Brain microvascular endothelial cell (primary cell): ENCODE measurements at regions not wholly inside any gene's neighbourhood (a gene's known extent, or its start where the extent isn't known, plus 50 kb on each side); places are given as distances from the start of the nearest gene placed in this dataset.
A peak's percentile ranks its signal among the peaks of the same experiment; 100 is the strongest.

Experiments used
- DNase-seq: peaks from one replicate; pipeline ENCODE4 v3.0.0-alpha.2; 2020
- H3K27ac ChIP-seq: fragments of 250-450 bp; sonication (Bioruptor Pico); 2 replicates; pipeline ENCODE4 v1.5.1; 2020; ENCODE audit warnings: mild to moderate bottlenecking, moderate library complexity
- H3K27me3 ChIP-seq: fragments of 250-450 bp; sonication (Bioruptor Pico); replicated peaks from 2 replicates; pipeline ENCODE4 v1.5.1; 2020; ENCODE audit warnings: mild to moderate bottlenecking
- H3K36me3 ChIP-seq: fragments of 250-450 bp; sonication (Bioruptor Pico); replicated peaks from 2 replicates; pipeline ENCODE4 v1.5.1; 2020; ENCODE audit warnings: mild to moderate bottlenecking
- H3K4me3 ChIP-seq: 2 replicates; pipeline ENCODE4 v1.5.1; 2011; ENCODE audit warnings: low read depth, mild to moderate bottlenecking, control low read depth, low read length, moderate library complexity
- in situ Hi-C: cut with HindIII; loops from 2 replicates; pipeline ENCODE4 v1.10.0; 2017; ENCODE audit warnings: low sequenced_read_pairs, low pct_ligation_motif_present
- TF ChIP-seq, protein P1 (sequence below): IDR thresholded peaks from 2 replicates; pipeline ENCODE4 v1.5.1; 2011; ENCODE audit warnings: low read depth, mild to moderate bottlenecking, moderate library complexity, low read length, control low read depth, inconsistent platforms; ENCODE audit errors: missing control alignments

DNA sequence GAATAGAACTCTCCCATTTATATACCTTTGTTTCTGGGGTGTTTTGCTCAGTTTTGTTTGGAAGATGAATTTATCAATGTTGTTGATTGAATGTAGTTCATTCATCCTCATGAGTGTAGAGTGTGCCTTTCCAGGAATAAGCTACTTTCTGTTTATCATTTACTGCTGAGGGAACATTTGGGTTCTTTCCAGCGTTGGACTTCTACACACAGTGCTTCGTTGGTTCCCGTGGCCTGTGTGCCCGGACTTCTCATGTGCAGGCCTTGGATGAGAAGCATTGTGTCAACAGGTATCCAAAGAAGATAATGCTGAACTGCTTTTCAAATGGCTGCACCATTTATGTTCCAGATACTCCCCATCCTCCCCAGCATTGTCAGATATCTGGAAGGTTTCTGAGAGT is 107.6 kb upstream of the TNS3 start:
- TF ChIP-seq, protein P1, sequence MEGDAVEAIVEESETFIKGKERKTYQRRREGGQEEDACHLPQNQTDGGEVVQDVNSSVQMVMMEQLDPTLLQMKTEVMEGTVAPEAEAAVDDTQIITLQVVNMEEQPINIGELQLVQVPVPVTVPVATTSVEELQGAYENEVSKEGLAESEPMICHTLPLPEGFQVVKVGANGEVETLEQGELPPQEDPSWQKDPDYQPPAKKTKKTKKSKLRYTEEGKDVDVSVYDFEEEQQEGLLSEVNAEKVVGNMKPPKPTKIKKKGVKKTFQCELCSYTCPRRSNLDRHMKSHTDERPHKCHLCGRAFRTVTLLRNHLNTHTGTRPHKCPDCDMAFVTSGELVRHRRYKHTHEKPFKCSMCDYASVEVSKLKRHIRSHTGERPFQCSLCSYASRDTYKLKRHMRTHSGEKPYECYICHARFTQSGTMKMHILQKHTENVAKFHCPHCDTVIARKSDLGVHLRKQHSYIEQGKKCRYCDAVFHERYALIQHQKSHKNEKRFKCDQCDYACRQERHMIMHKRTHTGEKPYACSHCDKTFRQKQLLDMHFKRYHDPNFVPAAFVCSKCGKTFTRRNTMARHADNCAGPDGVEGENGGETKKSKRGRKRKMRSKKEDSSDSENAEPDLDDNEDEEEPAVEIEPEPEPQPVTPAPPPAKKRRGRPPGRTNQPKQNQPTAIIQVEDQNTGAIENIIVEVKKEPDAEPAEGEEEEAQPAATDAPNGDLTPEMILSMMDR, result no peak
- Histone ChIP-seq H3K36me3 (no peaks in the 10 kb centered on the region), H3K27ac (no peak overlapping the region), H3K27me3 (no peaks in the 10 kb centered on the region), H3K4me3 (no peak overlapping the region)
- in situ Hi-C loops, result no loop called here
- DNase-seq, result no peak

DNA sequence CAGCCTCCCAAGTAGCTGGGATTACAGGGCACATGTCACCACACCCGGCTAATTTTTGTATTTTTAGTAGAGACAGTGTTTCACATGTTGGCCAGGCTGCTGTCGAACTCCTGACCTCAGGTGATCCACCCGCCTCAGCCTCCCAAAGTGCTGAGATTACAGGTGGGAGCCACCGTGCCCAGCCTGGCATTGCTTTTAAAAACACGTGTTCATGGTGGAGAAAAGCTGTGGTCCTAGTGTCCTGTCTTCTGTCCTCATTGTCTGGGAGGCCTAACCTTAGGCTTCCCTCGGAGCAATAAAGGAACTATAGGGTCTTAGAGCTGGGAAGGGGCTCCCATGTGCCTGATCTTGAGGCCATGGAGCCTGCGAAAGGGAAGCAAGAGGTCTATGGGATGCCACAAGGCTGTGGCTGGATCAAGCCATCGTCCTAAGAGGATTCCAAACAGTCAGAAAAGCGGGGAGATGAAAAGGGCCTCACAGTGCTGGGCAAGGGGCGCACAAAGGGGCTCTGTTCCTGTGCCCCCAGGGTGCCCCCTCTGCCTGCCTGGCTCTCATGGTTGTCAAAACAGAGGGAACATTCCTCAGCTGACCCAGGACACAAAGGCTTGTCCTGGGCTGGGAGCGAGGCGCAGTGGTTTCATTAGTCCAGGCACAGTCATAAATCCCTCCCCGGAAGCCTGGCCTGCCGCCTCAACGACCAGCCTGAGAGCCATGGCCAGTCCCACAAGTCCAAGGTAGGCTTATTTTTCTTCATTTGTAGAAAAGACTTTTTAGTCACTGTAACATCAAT is 106.6 kb upstream of the TNS3 start:
- DNase-seq, result no peak
- in situ Hi-C loops, result no loop called here
- H3K4me3 ChIP-seq, result no peak overlapping the region
- TF ChIP-seq, protein P1, result no peak
- H3K27ac ChIP-seq, result no peak overlapping the region
- no peaks in the 10 kb centered on the region for H3K27me3 ChIP-seq
- H3K36me3 ChIP-seq, result no peaks in the 10 kb centered on the region

DNA sequence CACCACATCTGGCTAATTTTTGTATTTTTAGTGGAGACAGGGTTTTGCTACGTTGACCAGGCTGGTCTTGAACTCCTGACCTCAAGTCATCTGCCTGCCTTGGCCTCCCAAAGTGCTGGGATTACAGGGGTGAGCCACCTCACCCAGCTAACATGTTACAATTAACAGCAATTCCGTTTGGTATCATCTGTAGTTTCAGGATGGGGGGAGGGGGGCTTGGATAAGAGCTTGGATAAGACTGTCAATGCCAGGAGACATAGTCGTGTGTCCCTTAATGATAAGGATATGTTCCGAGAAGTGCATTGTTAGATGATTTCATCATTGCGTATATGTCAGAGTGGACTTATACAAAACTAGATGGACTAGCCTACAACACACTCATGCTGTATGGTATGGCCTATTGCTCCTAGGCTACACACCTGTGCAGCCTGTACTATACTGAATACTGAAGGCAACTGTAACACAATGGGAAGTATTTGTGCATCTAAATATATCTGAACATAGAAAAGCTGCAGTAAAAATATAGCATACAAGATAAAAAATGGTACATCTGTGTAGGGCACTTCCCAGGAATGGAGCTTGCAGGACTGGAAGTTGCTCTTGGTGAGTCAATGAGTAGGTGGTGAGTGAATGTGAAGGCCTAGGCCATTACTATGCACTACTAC is 103.9 kb upstream of the TNS3 start:
- TF ChIP-seq, protein P1, result no peak
- no peak overlapping the region for H3K4me3 ChIP-seq
- in situ Hi-C loops, result no loop called here
- H3K27ac ChIP-seq, result no peak overlapping the region
- H3K27me3 ChIP-seq, result no peaks in the 10 kb centered on the region
- peak; percentile 27 for DNase-seq
- no peaks in the 10 kb centered on the region for H3K36me3 ChIP-seq

DNA sequence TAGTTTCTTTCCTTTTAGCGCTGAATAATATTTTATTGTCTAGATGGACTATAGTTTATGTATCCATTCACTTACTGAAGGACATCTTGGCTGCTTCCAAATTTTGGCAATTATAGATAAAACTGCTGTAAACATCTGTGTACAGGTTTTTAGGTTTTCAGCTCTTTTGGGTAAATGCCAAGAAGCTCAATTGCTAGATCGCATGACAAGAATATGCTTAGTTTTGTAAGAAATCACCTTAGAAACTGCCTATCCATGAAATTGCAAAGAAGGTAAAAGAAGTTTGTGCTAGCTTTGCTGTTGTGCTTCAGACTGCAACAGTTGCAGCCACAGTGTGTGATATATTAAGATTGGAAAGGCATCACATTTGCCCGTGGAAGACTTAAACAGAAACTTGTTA is 103.2 kb upstream of the TNS3 start:
- in situ Hi-C loops, result no loop called here
- H3K4me3 ChIP-seq, result no peak overlapping the region
- no peaks in the 10 kb centered on the region for H3K27me3 ChIP-seq
- H3K27ac ChIP-seq, result no peak overlapping the region
- TF ChIP-seq, protein P1, result no peak
- no peaks in the 10 kb centered on the region for H3K36me3 ChIP-seq
- DNase-seq, result no peak

DNA sequence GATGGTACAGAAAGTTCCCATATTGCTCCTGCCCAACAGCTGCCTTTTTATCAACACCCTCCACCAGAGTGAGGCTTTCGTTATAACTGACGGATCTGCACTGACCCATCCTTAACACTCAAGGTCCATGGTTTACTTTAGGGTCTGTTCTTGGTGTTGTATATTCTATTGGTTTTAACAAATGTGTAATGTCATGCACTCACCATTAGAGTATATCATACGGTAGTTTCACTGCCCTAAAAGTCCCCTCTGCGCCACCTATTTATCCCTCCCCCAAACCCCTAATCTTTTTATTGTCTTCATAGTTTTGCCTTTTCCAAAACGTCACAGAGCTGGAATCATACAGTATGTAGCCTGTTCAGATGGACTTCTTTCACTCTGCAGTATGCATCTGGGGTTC is 102.8 kb upstream of the TNS3 start:
- no peaks in the 10 kb centered on the region for H3K27me3 ChIP-seq
- no peaks in the 10 kb centered on the region for H3K36me3 ChIP-seq
- H3K27ac ChIP-seq, result no peak overlapping the region
- TF ChIP-seq, protein P1, result no peak
- DNase-seq, result no peak
- in situ Hi-C loops, result no loop called here
- no peak overlapping the region for H3K4me3 ChIP-seq

DNA sequence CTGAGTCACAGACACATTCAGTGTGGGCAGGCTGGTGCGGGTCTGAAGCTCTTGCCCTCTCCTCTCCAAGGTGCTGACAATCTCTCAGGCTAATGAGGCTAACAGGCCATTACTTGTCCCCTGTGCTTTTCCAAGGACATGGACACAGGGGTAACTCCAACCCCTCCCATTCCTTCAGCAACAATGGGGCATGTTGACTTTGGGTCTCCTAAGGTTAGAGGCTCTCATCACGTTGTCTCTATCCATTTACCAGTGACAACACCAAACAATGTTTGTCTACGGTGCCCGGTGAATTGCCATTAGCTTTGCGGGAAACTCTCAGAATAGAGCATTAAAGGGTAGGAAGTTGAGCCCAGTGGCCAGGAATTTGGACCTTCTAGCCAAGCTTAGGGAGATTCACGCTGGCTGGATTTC is 101.6 kb upstream of the TNS3 start:
- TF ChIP-seq, protein P1, result no peak
- H3K27ac ChIP-seq, result no peak overlapping the region
- no peaks in the 10 kb centered on the region for H3K36me3 ChIP-seq
- H3K27me3 ChIP-seq, result no peaks in the 10 kb centered on the region
- DNase-seq, result no peak
- in situ Hi-C loops, result no loop called here
- H3K4me3 ChIP-seq, result no peak overlapping the region
